GM12891 (cell line): ENCODE measurements at regions not wholly inside any gene's neighbourhood (a gene's known extent, or its start where the extent isn't known, plus 50 kb on each side); places are given as distances from the start of the nearest gene placed in this dataset.

Experiments used
- PAX5 ChIP-seq: IDR thresholded peaks from 2 replicates; pipeline ENCODE4 v1.6.1; 2011; ENCODE audit warnings: low read length, moderate library complexity, mild to moderate bottlenecking; ENCODE audit not compliant: insufficient read depth, severe bottlenecking
- POLR2A ChIP-seq: IDR thresholded peaks from 2 replicates; pipeline ENCODE4 v1.6.1; 2011; ENCODE audit warnings: low read depth, low read length, control low read depth
- POLR2AphosphoS5 ChIP-seq: IDR thresholded peaks from 2 replicates; pipeline ENCODE4 v1.6.1; 2011; ENCODE audit warnings: low read depth, low read length, control low read depth

GRCh38 chr9:79512251-79512650, 59.5 kb upstream of the TLE4 start:
- TF ChIP-seq POLR2AphosphoS5 (no peak), POLR2A (no peak), PAX5 (no peak)
